ENCODE measurements at regions not wholly inside any gene's neighbourhood (a gene's known extent, or its start where the extent isn't known, plus 50 kb on each side); places are given as distances from the start of the nearest gene placed in this dataset.

GRCh38 chr10:106083572-106083971, 1080.9 kb downstream of the SORCS1 start:
- TF ChIP-seq CTCF (IDR thresholded peaks at IDR 0.05; ENCODE audit: unreplicated experiment in 3 of 3) = no peak
- H3K9me3 Mint-ChIP-seq = no peaks in the 10 kb centered on the region
- peaks cover 3% of the 10 kb centered on the region for H3K27me3 Mint-ChIP-seq (ENCODE audit: low read depth)
- H3K4me1 Mint-ChIP-seq = no peaks in the 10 kb centered on the region
- H3K27ac Mint-ChIP-seq = peak overlapping the region in 1 of 3 experiments; percentile 56
- no peak overlapping the region for H3K4me3 Mint-ChIP-seq
- no peaks in the 10 kb centered on the region for H3K36me3 Mint-ChIP-seq (ENCODE audit: low read depth)

GRCh38 chr10:106082865-106083264, 1081.6 kb downstream of the SORCS1 start:
- Mint-ChIP-seq H3K4me3 (no peak overlapping the region), H3K36me3 (ENCODE audit: low read depth) (no peaks in the 10 kb centered on the region), H3K4me1 (no peaks in the 10 kb centered on the region), H3K9me3 (no peaks in the 10 kb centered on the region), H3K27me3 (ENCODE audit: low read depth) (peaks cover 3% of the 10 kb centered on the region), H3K27ac (no peak overlapping the region)
- TF ChIP-seq CTCF (IDR thresholded peaks at IDR 0.05; ENCODE audit: unreplicated experiment in 3 of 3) = no peak

- Mint-ChIP-seq H3K27ac (no peak overlapping the region), H3K27me3 (ENCODE audit: low read depth) (no peaks in the 10 kb centered on the region), H3K36me3 (ENCODE audit: low read depth) (no peaks in the 10 kb centered on the region), H3K9me3 (no peaks in the 10 kb centered on the region), H3K4me1 (no peaks in the 10 kb centered on the region), H3K4me3 (no peak overlapping the region)
- TF ChIP-seq CTCF (IDR thresholded peaks at IDR 0.05; ENCODE audit: unreplicated experiment in 3 of 3) = no peak
These were observed 1085.5 kb downstream of the SORCS1 start for GRCh38 chr10:106078895-106079576.

- H3K27me3 Mint-ChIP-seq (ENCODE audit: low read depth) = no peaks in the 10 kb centered on the region
- peaks cover 4% of the 10 kb centered on the region for H3K9me3 Mint-ChIP-seq
- TF ChIP-seq CTCF (IDR thresholded peaks at IDR 0.05; ENCODE audit: unreplicated experiment in 3 of 3) = no peak
- H3K4me1 Mint-ChIP-seq = no peaks in the 10 kb centered on the region
- no peak overlapping the region for H3K27ac Mint-ChIP-seq
- H3K36me3 Mint-ChIP-seq (ENCODE audit: low read depth) = no peaks in the 10 kb centered on the region
- no peak overlapping the region for H3K4me3 Mint-ChIP-seq
These were observed 1088.0 kb downstream of the SORCS1 start for GRCh38 chr10:106076496-106076895.

GRCh38 chr10:106053061-106053460, 1111.4 kb downstream of the SORCS1 start:
- H3K27ac Mint-ChIP-seq = no peak overlapping the region
- H3K27me3 Mint-ChIP-seq (ENCODE audit: low read depth) = no peaks in the 10 kb centered on the region
- H3K9me3 Mint-ChIP-seq = no peaks in the 10 kb centered on the region
- no peaks in the 10 kb centered on the region for H3K36me3 Mint-ChIP-seq (ENCODE audit: low read depth)
- no peak overlapping the region for H3K4me3 Mint-ChIP-seq
- no peaks in the 10 kb centered on the region for H3K4me1 Mint-ChIP-seq
- no peak for TF ChIP-seq CTCF (IDR thresholded peaks at IDR 0.05; ENCODE audit: unreplicated experiment in 3 of 3)

- Mint-ChIP-seq H3K4me3 (no peak overlapping the region), H3K36me3 (ENCODE audit: low read depth) (no peaks in the 10 kb centered on the region), H3K27me3 (ENCODE audit: low read depth) (no peaks in the 10 kb centered on the region), H3K4me1 (peaks cover 5% of the 10 kb centered on the region), H3K27ac (peak overlapping the region; percentile 82 to 90 (median 87)), H3K9me3 (no peaks in the 10 kb centered on the region)
- no peak for TF ChIP-seq CTCF (IDR thresholded peaks at IDR 0.05; ENCODE audit: unreplicated experiment in 3 of 3)
These were observed 1120.0 kb downstream of the SORCS1 start for GRCh38 chr10:106044503-106044902.
